AG04450 (cell line): ENCODE measurements at regions not wholly inside any gene's neighbourhood (a gene's known extent, or its start where the extent isn't known, plus 50 kb on each side); places are given as distances from the start of the nearest gene placed in this dataset.

ENCODE experiments used
- CTCF ChIA-PET: fragments of 300-600, 350-600 bp; formaldehyde crosslinking; extraction: SDS; loops from one replicate; lab custom pipeline; 2022; ENCODE audit warnings: antibody characterized with exemption, inconsistent platforms; lab: Charles Lee
- POLR2A ChIA-PET: fragments of 350-600 bp; formaldehyde crosslinking; extraction: SDS; loops from one replicate; lab custom pipeline; 2021; ENCODE audit warnings: antibody characterized with exemption, inconsistent platforms; lab: Yijun Ruan, JAX
- DNase-seq: peaks from one replicate; pipeline ENCODE4 v3.0.0-alpha.2; 2011; ENCODE audit warnings: low read depth, low spot score
- H3K27ac ChIP-seq: one replicate; pipeline ENCODE4 v1.5.1; 2012; ENCODE audit warnings: low read depth, low read length, control low read depth
- H3K27me3 ChIP-seq: one replicate; pipeline ENCODE4 v1.6.0; 2012; ENCODE audit warnings: low read length; ENCODE audit not compliant: control insufficient read depth, insufficient read depth
- H3K4me3 ChIP-seq: 2 replicates; pipeline ENCODE4 v1.5.1; 2011; ENCODE audit warnings: mild to moderate bottlenecking, low read depth, low read length, control low read depth
- H3K9me3 ChIP-seq: 2 replicates; pipeline ENCODE4 v1.5.1; 2012; ENCODE audit warnings: low read length; ENCODE audit not compliant: control insufficient read depth, insufficient read depth
- CTCF ChIP-seq: IDR thresholded peaks from 2 replicates; pipeline ENCODE4 v1.5.1; 2011; ENCODE audit warnings: low read depth, low read length, control low read depth, inconsistent platforms

GRCh38 chr15:95676500-95676899, 654.0 kb upstream of the NR2F2 start:
- H3K4me3 ChIP-seq = no peak overlapping the region
- no peak for TF ChIP-seq CTCF
- CTCF ChIA-PET = no interaction called here

GRCh38 chr15:95679847-95680582, 650.5 kb upstream of the NR2F2 start:
- POLR2A ChIA-PET = no interaction called here
- Histone ChIP-seq H3K27ac (no peak overlapping the region), H3K9me3 (no peaks in the 10 kb centered on the region), H3K4me3 (no peak overlapping the region), H3K27me3 (no peaks in the 10 kb centered on the region)
- no peak for TF ChIP-seq CTCF
- DNase-seq = no peak
- CTCF ChIA-PET = no interaction called here

More at GRCh38 chr15:95676500-95676899, 654.0 kb upstream of the NR2F2 start:
- H3K27ac ChIP-seq = no peak overlapping the region
- H3K27me3 ChIP-seq = no peaks in the 10 kb centered on the region
- H3K9me3 ChIP-seq = no peaks in the 10 kb centered on the region
- no peak for DNase-seq
- POLR2A ChIA-PET = no interaction called here

GRCh38 chr15:95680728-95681127, 649.8 kb upstream of the NR2F2 start:
- Histone ChIP-seq H3K9me3 (no peaks in the 10 kb centered on the region), H3K27ac (no peak overlapping the region), H3K27me3 (no peaks in the 10 kb centered on the region), H3K4me3 (no peak overlapping the region)
- CTCF ChIA-PET = no interaction called here
- DNase-seq = no peak
- POLR2A ChIA-PET = no interaction called here
- TF ChIP-seq CTCF = no peak

DNA sequence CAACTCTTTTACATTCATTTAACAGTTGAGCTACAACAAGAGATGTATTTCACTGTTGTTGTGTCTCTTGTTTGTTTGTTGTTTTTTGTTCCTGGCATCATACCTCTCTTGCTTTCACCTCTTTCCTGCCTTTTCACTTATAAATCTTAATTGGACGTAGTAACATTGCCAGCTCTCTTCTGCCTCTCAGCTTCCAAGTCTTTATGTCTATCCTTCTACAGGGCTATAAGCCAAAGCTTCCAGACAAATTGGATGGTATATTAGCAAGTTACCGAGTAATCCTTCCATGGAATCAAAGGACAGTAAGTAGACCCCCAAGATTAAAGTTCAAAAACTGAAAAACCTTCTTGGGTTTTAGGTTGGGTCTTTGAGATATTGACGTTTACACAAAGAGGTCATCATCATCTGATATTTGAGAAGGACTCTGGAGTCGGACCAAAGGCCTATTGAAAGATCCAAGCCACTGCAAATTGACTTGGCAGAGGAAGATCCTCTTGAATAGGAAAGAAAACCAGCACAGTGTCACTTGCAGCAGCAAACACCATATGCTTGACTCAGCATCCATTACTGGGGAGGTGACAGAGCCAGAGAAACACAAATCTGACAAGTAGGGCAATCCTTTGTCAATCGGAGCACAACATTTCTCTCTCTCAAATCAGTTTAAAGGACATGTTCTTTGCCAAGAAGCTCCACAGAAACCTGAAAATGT, 648.5 kb upstream of the NR2F2 start:
- Histone ChIP-seq H3K4me3 (no peak overlapping the region), H3K9me3 (no peaks in the 10 kb centered on the region), H3K27ac (no peak overlapping the region), H3K27me3 (no peaks in the 10 kb centered on the region)
- TF ChIP-seq CTCF = no peak
- DNase-seq = no peak
- ChIA-PET POLR2A (no interaction called here), CTCF (no interaction called here)

DNA sequence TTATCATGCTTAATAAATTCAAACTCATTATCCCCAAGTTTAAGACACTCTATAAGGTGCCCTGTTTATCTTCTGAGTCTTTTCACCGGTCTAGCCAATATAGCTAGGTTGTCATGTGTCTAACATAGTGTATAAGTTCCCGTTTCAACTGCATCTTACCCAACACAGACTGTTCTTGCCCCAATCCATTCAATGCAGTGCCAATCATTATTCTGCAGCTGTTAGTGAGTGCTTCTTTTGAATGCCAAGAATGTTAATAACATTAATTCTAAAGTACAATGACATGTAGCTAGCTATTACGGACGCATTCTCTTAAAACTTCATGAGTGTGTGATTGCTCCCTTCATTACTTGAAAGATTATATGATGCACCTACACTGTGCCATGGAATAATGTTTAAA, 646.4 kb upstream of the NR2F2 start:
- Histone ChIP-seq H3K27ac (no peak overlapping the region), H3K27me3 (no peaks in the 10 kb centered on the region), H3K9me3 (no peaks in the 10 kb centered on the region), H3K4me3 (no peak overlapping the region)
- ChIA-PET CTCF (no interaction called here), POLR2A (no interaction called here)
- DNase-seq = no peak
- no peak for TF ChIP-seq CTCF
